Endodermal cell (in vitro differentiated cells): ENCODE measurements at regions not wholly inside any gene's neighbourhood (a gene's known extent, or its start where the extent isn't known, plus 50 kb on each side); places are given as distances from the start of the nearest gene placed in this dataset.

Experiments
- DNase-seq: peaks from one replicate; pipeline ENCODE4 v3.0.0-alpha.2; 2017
- H3K27ac ChIP-seq: 2 replicates; pipeline ENCODE4 v1.5.1; 2013; ENCODE audit warnings: mild to moderate bottlenecking, low read depth, low read length, moderate library complexity
- H3K27me3 ChIP-seq: 2 replicates; pipeline ENCODE4 v1.6.1; 2013; ENCODE audit warnings: mild to moderate bottlenecking, low read length, moderate library complexity; ENCODE audit not compliant: insufficient read depth, control insufficient read depth, poor library complexity, severe bottlenecking
- H3K36me3 ChIP-seq: 2 replicates; pipeline ENCODE4 v1.7.0; 2013; ENCODE audit warnings: mild to moderate bottlenecking, low read length, moderate library complexity; ENCODE audit not compliant: control insufficient read depth, insufficient read depth
- H3K4me1 ChIP-seq: one replicate; pipeline ENCODE4 v1.7.0; 2013; ENCODE audit warnings: low read length; ENCODE audit not compliant: control insufficient read depth, insufficient read depth
- H3K4me3 ChIP-seq: 2 replicates; pipeline ENCODE4 v1.5.1; 2013; ENCODE audit warnings: mild to moderate bottlenecking, low read length, moderate library complexity
- H3K9ac ChIP-seq: 2 replicates; pipeline ENCODE4 v1.6.1; 2013; ENCODE audit warnings: mild to moderate bottlenecking, low read length, moderate library complexity; ENCODE audit not compliant: poor library complexity, severe bottlenecking; ENCODE audit errors: extremely low read depth
- H3K9me3 ChIP-seq: 2 replicates; pipeline ENCODE4 v1.6.1; 2013; ENCODE audit warnings: mild to moderate bottlenecking, low read length, moderate library complexity; ENCODE audit not compliant: control insufficient read depth
- H3K27ac Mint-ChIP-seq: 2 replicates; pipeline ENCODE4 v1.8.0; 2020; ENCODE audit warnings: mixed read lengths
- H3K27me3 Mint-ChIP-seq: 2 replicates; pipeline ENCODE4 v1.8.0; 2021; ENCODE audit warnings: mild to moderate bottlenecking, mixed read lengths; ENCODE audit not compliant: insufficient read depth
- H3K36me3 Mint-ChIP-seq: 2 replicates; pipeline ENCODE4 v1.8.0; 2020; ENCODE audit warnings: low read depth, mixed read lengths
- H3K4me1 Mint-ChIP-seq: 2 replicates; pipeline ENCODE4 v1.8.0; 2020; ENCODE audit warnings: mixed read lengths
- H3K4me3 Mint-ChIP-seq: 2 replicates; pipeline ENCODE4 v1.8.0; 2020; ENCODE audit warnings: mild to moderate bottlenecking, moderate library complexity, mixed read lengths
- H3K9me3 Mint-ChIP-seq: 2 replicates; pipeline ENCODE4 v1.8.0; 2020; ENCODE audit warnings: mild to moderate bottlenecking, mixed read lengths
- CTCF ChIP-seq: fragments of 200-600 bp; sonication (generic); conservative IDR thresholded peaks from 2 replicates; pipeline ENCODE4 v1.5.0; 2021; ENCODE audit warnings: antibody characterized with exemption, mild to moderate bottlenecking
- WGBS, 2 experiments: methylation state at CpG; one replicate each; pipeline versions ENCODE4 v1.1.5 to v1.1.7; 2013; ENCODE audit warnings: missing lambda C conversion rate in 2 of 2, mixed read lengths in 1 of 2; ENCODE audit not compliant: insufficient coverage in 1 of 2, insufficient read length in 1 of 2; 5-methylcytosine and 5-hydroxymethylcytosine counted together

GRCh38 chr7:125355899-125356298, 426.3 kb upstream of the POT1 start:
- Mint-ChIP-seq H3K27me3 (peaks cover 2% of the 10 kb centered on the region), H3K36me3 (peaks cover 4% of the 10 kb centered on the region), H3K9me3 (no peaks in the 10 kb centered on the region), H3K4me3 (no peak overlapping the region), H3K4me1 (no peaks in the 10 kb centered on the region), H3K27ac (no peak overlapping the region)
- TF ChIP-seq CTCF, result no peak
- 73% methylated on average over 5 of the region's 6 CpGs; no CpG with 5 or more reads in 1 of the 2 experiments for WGBS, 2 experiments
- Histone ChIP-seq H3K9ac (no peak overlapping the region), H3K27me3 (no peaks in the 10 kb centered on the region), H3K4me3 (no peak overlapping the region), H3K27ac (no peak overlapping the region), H3K9me3 (no peaks in the 10 kb centered on the region), H3K4me1 (peaks cover 2% of the 10 kb centered on the region), H3K36me3 (no peaks in the 10 kb centered on the region)
- no peak for DNase-seq

GRCh38 chr7:125347269-125347668, 417.6 kb upstream of the POT1 start:
- WGBS, 2 experiments, result 95 to 100% methylated on average over 2 to 6 of the region's 6 CpGs
- no peaks in the 10 kb centered on the region for H3K27me3 Mint-ChIP-seq
- no peak for DNase-seq
- Histone ChIP-seq H3K4me1 (no peaks in the 10 kb centered on the region), H3K9ac (no peak overlapping the region), H3K9me3 (no peaks in the 10 kb centered on the region), H3K36me3 (no peaks in the 10 kb centered on the region), H3K27me3 (no peaks in the 10 kb centered on the region), H3K27ac (no peak overlapping the region), H3K4me3 (no peak overlapping the region)
- H3K27ac Mint-ChIP-seq, result peak overlapping the region; percentile 48
- H3K4me3 Mint-ChIP-seq, result no peak overlapping the region
- H3K4me1 Mint-ChIP-seq, result no peaks in the 10 kb centered on the region
- peaks cover 7% of the 10 kb centered on the region for H3K36me3 Mint-ChIP-seq
- peaks cover 4% of the 10 kb centered on the region for H3K9me3 Mint-ChIP-seq
- TF ChIP-seq CTCF, result no peak

- no peaks in the 10 kb centered on the region for H3K27me3 Mint-ChIP-seq
- H3K36me3 ChIP-seq, result no peaks in the 10 kb centered on the region
- no peaks in the 10 kb centered on the region for H3K4me1 ChIP-seq
- no peak overlapping the region for H3K9ac ChIP-seq
- H3K27ac ChIP-seq, result no peak overlapping the region
- H3K27ac Mint-ChIP-seq, result no peak overlapping the region
- H3K4me3 Mint-ChIP-seq, result no peak overlapping the region
- H3K4me1 Mint-ChIP-seq, result peaks cover 2% of the 10 kb centered on the region
- H3K9me3 Mint-ChIP-seq, result peaks cover 9% of the 10 kb centered on the region
- H3K27me3 ChIP-seq, result no peaks in the 10 kb centered on the region
- no peak for DNase-seq
- no peaks in the 10 kb centered on the region for H3K9me3 ChIP-seq
- TF ChIP-seq CTCF, result no peak
- no peak overlapping the region for H3K4me3 ChIP-seq
- peaks cover 21% of the 10 kb centered on the region for H3K36me3 Mint-ChIP-seq
- 96% methylated on average over 3 of the region's 4 CpGs; no CpG with 5 or more reads in 1 of the 2 experiments for WGBS, 2 experiments
These were observed 408.5 kb upstream of the POT1 start for GRCh38 chr7:125338110-125338509.
